Trophoblast cell (in vitro differentiated cells and primary cell): ENCODE measurements at regions not wholly inside any gene's neighbourhood (a gene's known extent, or its start where the extent isn't known, plus 50 kb on each side); places are given as distances from the start of the nearest gene placed in this dataset.

Experiments
- DNase-seq, 2 donors: peaks; one replicate each; pipeline ENCODE4 v3.0.0-alpha.2; 2016
- H2AFZ ChIP-seq: 2 replicates; pipeline ENCODE4 v1.6.1; 2013; ENCODE audit warnings: low read length, moderate library complexity, mild to moderate bottlenecking; ENCODE audit not compliant: insufficient read depth, poor library complexity
- H2AK5ac ChIP-seq: 2 replicates; pipeline ENCODE4 v1.6.1; 2013; ENCODE audit warnings: mild to moderate bottlenecking, low read length
- H2BK120ac ChIP-seq: 2 replicates; pipeline ENCODE4 v1.6.1; 2013; ENCODE audit warnings: low read length, mild to moderate bottlenecking, moderate library complexity; ENCODE audit not compliant: insufficient read depth, poor library complexity
- H2BK12ac ChIP-seq: 2 replicates; pipeline ENCODE4 v1.6.1; 2013; ENCODE audit warnings: mild to moderate bottlenecking, low read length, moderate library complexity
- H2BK5ac ChIP-seq: 2 replicates; pipeline ENCODE4 v1.6.1; 2013; ENCODE audit warnings: low read length, low read depth, moderate library complexity, mild to moderate bottlenecking; ENCODE audit not compliant: poor library complexity
- H3K14ac ChIP-seq: 2 replicates; pipeline ENCODE4 v1.6.1; 2013; ENCODE audit warnings: mild to moderate bottlenecking, low read length
- H3K18ac ChIP-seq: 2 replicates; pipeline ENCODE4 v1.6.1; 2013; ENCODE audit warnings: mild to moderate bottlenecking, low read length
- H3K23ac ChIP-seq: 2 replicates; pipeline ENCODE4 v1.6.1; 2013; ENCODE audit warnings: low read length
- H3K27ac ChIP-seq: 2 replicates; pipeline ENCODE4 v1.5.1; 2013; ENCODE audit warnings: low read depth, mild to moderate bottlenecking, inconsistent platforms, low read length, moderate library complexity
- H3K27me3 ChIP-seq: 2 replicates; pipeline ENCODE4 v1.6.1; 2013; ENCODE audit warnings: inconsistent platforms, mild to moderate bottlenecking, low read length, moderate library complexity; ENCODE audit not compliant: insufficient read depth
- H3K36me3 ChIP-seq, 2 experiments: 1 replicate in 1 of 2; 2 replicates in 1 of 2; pipeline ENCODE4 v1.6.1; 2013; ENCODE audit warnings: low read length in 2 of 2, mild to moderate bottlenecking in 2 of 2, moderate library complexity in 1 of 2; ENCODE audit not compliant: insufficient read depth in 2 of 2, control insufficient read depth in 1 of 2
- H3K4ac ChIP-seq: 2 replicates; pipeline ENCODE4 v1.6.1; 2013; ENCODE audit warnings: low read depth, mild to moderate bottlenecking, low read length, moderate library complexity
- H3K4me1 ChIP-seq, 2 experiments: 1 replicate in 1 of 2; 2 replicates in 1 of 2; pipeline ENCODE4 v1.6.1; 2013; ENCODE audit warnings: low read length in 2 of 2, mild to moderate bottlenecking in 2 of 2, moderate library complexity in 1 of 2; ENCODE audit not compliant: insufficient read depth in 2 of 2, control insufficient read depth in 1 of 2
- H3K4me2 ChIP-seq: 2 replicates; pipeline ENCODE4 v1.6.1; 2013; ENCODE audit warnings: inconsistent platforms, mild to moderate bottlenecking, low read length, moderate library complexity
- H3K4me3 ChIP-seq: 2 replicates; pipeline ENCODE4 v1.5.1; 2013; ENCODE audit warnings: mild to moderate bottlenecking, low read depth, low read length, inconsistent platforms
- H3K79me1 ChIP-seq: one replicate; pipeline ENCODE4 v1.6.1; 2013; ENCODE audit warnings: low read length
- H3K79me2 ChIP-seq: 2 replicates; pipeline ENCODE4 v1.6.1; 2013; ENCODE audit warnings: low read length, mild to moderate bottlenecking; ENCODE audit not compliant: control insufficient read depth, insufficient read depth, poor library complexity
- H3K9ac ChIP-seq: 2 replicates; pipeline ENCODE4 v1.6.1; 2013; ENCODE audit warnings: mild to moderate bottlenecking, low read length
- H3K9me3 ChIP-seq: 2 replicates; pipeline ENCODE4 v1.6.1; 2013; ENCODE audit warnings: low read depth, mild to moderate bottlenecking, control low read depth, inconsistent platforms, low read length; ENCODE audit not compliant: insufficient read depth
- H4K12ac ChIP-seq: 2 replicates; pipeline ENCODE4 v1.6.1; 2013; ENCODE audit warnings: low read depth, mild to moderate bottlenecking, low read length, moderate library complexity
- H4K8ac ChIP-seq: 2 replicates; pipeline ENCODE4 v1.6.1; 2013; ENCODE audit warnings: low read depth, mild to moderate bottlenecking, low read length, moderate library complexity
- H4K91ac ChIP-seq: one replicate; pipeline ENCODE4 v1.6.1; 2013; ENCODE audit warnings: low read depth, mild to moderate bottlenecking, low read length, moderate library complexity
- WGBS: extraction: QIAGEN DNeasy Blood & Tissue Kit; methylation state at CpG from one replicate; pipeline ENCODE4 v1.1.7; 2013; ENCODE audit warnings: missing lambda C conversion rate; ENCODE audit not compliant: insufficient read length, insufficient coverage; ENCODE audit errors: extremely low coverage; 5-methylcytosine and 5-hydroxymethylcytosine counted together

DNA sequence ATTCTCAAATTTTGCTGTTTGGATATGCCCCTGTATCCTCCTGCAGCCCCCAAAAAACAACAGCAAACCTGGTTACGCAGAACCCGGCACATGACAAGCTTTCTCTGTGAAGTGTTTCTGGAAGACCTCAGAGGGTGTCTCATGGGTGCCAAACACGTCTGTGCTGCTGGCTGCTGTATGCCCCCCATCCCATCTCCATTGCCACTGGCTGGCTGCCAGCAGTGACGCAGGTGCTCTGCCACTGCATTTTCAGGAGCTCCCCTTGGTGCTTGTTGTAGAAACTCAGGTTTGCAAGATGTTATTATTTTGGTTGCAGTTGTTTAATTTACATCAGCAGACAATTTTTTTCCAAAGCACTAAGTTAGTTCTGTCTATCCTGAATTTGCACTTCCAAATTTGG, 166.4 kb upstream of the FANCL start:
- DNase-seq = no peak
- no peak overlapping the region for H3K18ac ChIP-seq
- no peak overlapping the region for H3K27ac ChIP-seq
- no peak overlapping the region for H3K14ac ChIP-seq
- no peaks in the 10 kb centered on the region for H3K36me3 ChIP-seq
- H3K4me3 ChIP-seq = no peak overlapping the region
- H3K23ac ChIP-seq = no peak overlapping the region
- H3K9ac ChIP-seq = no peak overlapping the region
- no peak overlapping the region for H2BK120ac ChIP-seq
- no peaks in the 10 kb centered on the region for H3K27me3 ChIP-seq
- H3K79me2 ChIP-seq = no peaks in the 10 kb centered on the region
- no peaks in the 10 kb centered on the region for H3K4me1 ChIP-seq
- no peak overlapping the region for H2AK5ac ChIP-seq
- H3K4me2 ChIP-seq = no peak overlapping the region
- no peaks in the 10 kb centered on the region for H3K79me1 ChIP-seq
- no peak overlapping the region for H4K8ac ChIP-seq
- H2BK5ac ChIP-seq = no peak overlapping the region
- no peak overlapping the region for H4K91ac ChIP-seq
- no peak overlapping the region for H2BK12ac ChIP-seq
- no peaks in the 10 kb centered on the region for H3K9me3 ChIP-seq
- H3K4ac ChIP-seq = no peak overlapping the region
- no CpG with 5 or more reads among the region's 4 CpGs for WGBS
- no peak overlapping the region for H4K12ac ChIP-seq
- no peak overlapping the region for H2AFZ ChIP-seq

DNA sequence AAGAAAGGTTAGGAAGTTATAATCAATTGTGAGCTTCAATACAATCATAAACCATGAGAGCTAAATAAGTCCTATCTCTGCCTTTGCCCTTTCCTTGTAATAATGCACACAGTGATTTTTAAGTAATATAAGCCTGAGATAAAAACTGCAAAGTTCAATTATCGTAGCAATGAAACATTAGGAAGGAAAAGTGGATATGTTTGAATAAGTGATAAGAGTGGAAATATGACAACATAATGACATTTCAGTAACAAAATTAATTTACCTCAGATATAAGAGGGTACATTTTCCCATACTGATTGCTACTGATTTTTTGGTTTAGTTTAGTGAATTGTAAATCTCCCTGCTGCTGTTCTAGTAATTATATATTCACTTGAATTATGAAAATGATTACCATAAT, 164.2 kb upstream of the FANCL start:
- Histone ChIP-seq H4K91ac (no peak overlapping the region), H3K4me1 (no peaks in the 10 kb centered on the region), H3K14ac (no peak overlapping the region), H3K18ac (no peak overlapping the region), H3K79me1 (no peaks in the 10 kb centered on the region), H2BK12ac (no peak overlapping the region), H3K4ac (no peak overlapping the region), H3K79me2 (no peaks in the 10 kb centered on the region), H3K23ac (no peak overlapping the region), H3K4me2 (no peak overlapping the region), H3K9ac (no peak overlapping the region), H2BK5ac (no peak overlapping the region), H3K4me3 (no peak overlapping the region), H3K36me3 (no peaks in the 10 kb centered on the region), H2AK5ac (no peak overlapping the region), H3K27ac (no peak overlapping the region), H2AFZ (no peak overlapping the region), H4K12ac (no peak overlapping the region), H3K27me3 (no peaks in the 10 kb centered on the region), H3K9me3 (no peaks in the 10 kb centered on the region), H2BK120ac (no peak overlapping the region), H4K8ac (no peak overlapping the region)
- no CpG with 5 or more reads among the region's 1 CpG for WGBS
- no peak for DNase-seq

DNA sequence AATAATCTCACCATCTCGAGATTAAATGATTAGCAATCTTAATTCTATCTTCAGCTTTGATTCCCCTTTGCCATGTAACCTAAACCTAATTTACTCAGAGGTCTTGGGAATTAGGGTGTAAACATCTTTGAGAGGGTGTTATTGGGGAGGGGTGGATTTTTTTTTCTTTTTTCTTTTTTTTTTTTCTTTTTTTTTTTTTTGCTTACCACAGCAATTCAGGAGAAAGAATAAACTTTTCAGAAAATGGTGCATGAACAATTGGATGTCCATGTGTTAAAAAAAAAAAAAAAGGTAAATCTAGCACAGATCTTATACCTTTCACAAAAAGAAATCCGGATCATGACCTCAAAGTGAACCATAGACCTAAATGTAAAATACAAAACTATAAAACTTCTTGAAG, 160.8 kb upstream of the FANCL start:
- Histone ChIP-seq H2AFZ (no peak overlapping the region), H3K4me3 (no peak overlapping the region), H4K12ac (no peak overlapping the region), H4K8ac (no peak overlapping the region), H2BK120ac (no peak overlapping the region), H2AK5ac (no peak overlapping the region), H3K23ac (no peak overlapping the region), H3K4me2 (no peak overlapping the region), H4K91ac (no peak overlapping the region), H3K14ac (no peak overlapping the region), H2BK5ac (no peak overlapping the region), H3K4ac (no peak overlapping the region), H3K18ac (no peak overlapping the region), H3K79me2 (no peaks in the 10 kb centered on the region), H3K9ac (no peak overlapping the region), H3K27me3 (no peaks in the 10 kb centered on the region), H3K4me1 (no peaks in the 10 kb centered on the region), H3K79me1 (no peaks in the 10 kb centered on the region), H3K9me3 (no peaks in the 10 kb centered on the region), H3K36me3 (no peaks in the 10 kb centered on the region), H3K27ac (no peak overlapping the region), H2BK12ac (no peak overlapping the region)
- no peak for DNase-seq
- WGBS = no CpG with 5 or more reads among the region's 2 CpGs

DNA sequence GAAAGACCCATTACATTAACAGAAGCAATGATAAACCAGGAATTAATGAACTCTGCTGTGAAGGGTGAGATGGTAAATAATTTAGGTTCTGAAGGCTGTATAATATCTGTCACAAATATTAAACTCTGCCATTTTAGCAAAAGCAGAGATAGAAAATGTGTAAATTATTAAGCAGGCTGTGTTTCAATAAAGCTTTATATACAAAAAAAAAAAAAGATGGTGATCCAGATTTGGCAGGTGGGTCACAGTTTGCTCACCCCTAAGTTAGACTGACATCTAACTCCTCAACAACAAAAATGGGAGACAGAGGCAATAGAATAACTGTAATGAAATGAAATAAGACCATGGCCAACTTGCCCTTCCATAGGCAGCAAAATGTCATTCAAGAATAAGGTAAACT, 157.3 kb upstream of the FANCL start:
- Histone ChIP-seq H2AK5ac (no peak overlapping the region), H2AFZ (no peak overlapping the region), H4K12ac (no peak overlapping the region), H3K4me3 (no peak overlapping the region), H3K9me3 (no peaks in the 10 kb centered on the region), H2BK5ac (no peak overlapping the region), H2BK120ac (no peak overlapping the region), H3K4me1 (no peaks in the 10 kb centered on the region), H3K79me2 (no peaks in the 10 kb centered on the region), H4K8ac (no peak overlapping the region), H3K9ac (no peak overlapping the region), H3K4me2 (no peak overlapping the region), H3K36me3 (no peaks in the 10 kb centered on the region), H4K91ac (no peak overlapping the region), H3K27me3 (no peaks in the 10 kb centered on the region), H3K27ac (no peak overlapping the region), H2BK12ac (no peak overlapping the region), H3K79me1 (no peaks in the 10 kb centered on the region), H3K18ac (no peak overlapping the region), H3K14ac (no peak overlapping the region), H3K4ac (no peak overlapping the region), H3K23ac (no peak overlapping the region)
- DNase-seq = no peak

DNA sequence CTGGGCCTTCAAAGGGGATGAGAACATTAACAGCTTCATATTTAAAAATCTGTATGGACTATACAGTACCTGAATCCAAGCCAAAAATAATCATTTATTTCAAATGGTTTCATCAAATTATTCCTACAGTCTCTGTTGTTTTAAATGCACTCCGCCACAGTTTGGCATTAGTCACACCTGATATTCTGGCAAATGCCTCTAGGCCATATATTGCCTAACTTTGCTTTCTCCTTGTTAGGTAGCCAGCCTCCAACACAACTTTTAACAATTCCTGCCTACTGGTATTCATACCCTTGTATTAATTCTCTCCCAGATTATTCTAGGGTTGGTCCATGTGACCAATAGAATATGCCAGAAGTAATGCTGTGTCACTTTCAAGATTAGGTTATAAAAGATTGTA, 146.6 kb upstream of the FANCL start:
- H2BK5ac ChIP-seq = no peak overlapping the region
- H3K27me3 ChIP-seq = no peaks in the 10 kb centered on the region
- H3K79me1 ChIP-seq = no peaks in the 10 kb centered on the region
- H3K9me3 ChIP-seq = no peaks in the 10 kb centered on the region
- H2BK12ac ChIP-seq = no peak overlapping the region
- no peak overlapping the region for H3K9ac ChIP-seq
- no peak overlapping the region for H2BK120ac ChIP-seq
- H3K23ac ChIP-seq = no peak overlapping the region
- no peak overlapping the region for H3K4ac ChIP-seq
- peak; percentile 23 to 84 for DNase-seq
- H3K4me1 ChIP-seq = no peaks in the 10 kb centered on the region
- no peak overlapping the region for H3K18ac ChIP-seq
- H3K36me3 ChIP-seq = no peaks in the 10 kb centered on the region
- H4K8ac ChIP-seq = no peak overlapping the region
- no peak overlapping the region for H4K91ac ChIP-seq
- no peak overlapping the region for H3K27ac ChIP-seq
- no peak overlapping the region for H3K4me3 ChIP-seq
- H2AFZ ChIP-seq = no peak overlapping the region
- no peak overlapping the region for H2AK5ac ChIP-seq
- no CpG with 5 or more reads among the region's 1 CpG for WGBS
- no peak overlapping the region for H3K14ac ChIP-seq
- no peaks in the 10 kb centered on the region for H3K79me2 ChIP-seq
- no peak overlapping the region for H3K4me2 ChIP-seq
- no peak overlapping the region for H4K12ac ChIP-seq
